Chondrocyte (in vitro differentiated cells): ENCODE measurements at regions not wholly inside any gene's neighbourhood (a gene's known extent, or its start where the extent isn't known, plus 50 kb on each side); places are given as distances from the start of the nearest gene placed in this dataset.

ENCODE experiments used
- DNase-seq: peaks from one replicate; pipeline ENCODE4 v3.0.0; 2021; ENCODE audit warnings: mixed read lengths, low spot score
- H3K27ac Mint-ChIP-seq: one replicate; pipeline ENCODE4 v1.8.0; 2021; ENCODE audit warnings: mild to moderate bottlenecking, moderate library complexity, mixed read lengths; ENCODE audit not compliant: unreplicated experiment
- H3K27me3 Mint-ChIP-seq: 2 replicates; pipeline ENCODE4 v1.8.0; 2021; ENCODE audit warnings: low read depth, mixed read lengths
- H3K36me3 Mint-ChIP-seq: 2 replicates; pipeline ENCODE4 v1.8.0; 2021; ENCODE audit warnings: low read depth, mixed read lengths
- H3K4me1 Mint-ChIP-seq: 2 replicates; pipeline ENCODE4 v1.8.0; 2021; ENCODE audit warnings: low read depth, mild to moderate bottlenecking, mixed read lengths
- H3K4me3 Mint-ChIP-seq: one replicate; pipeline ENCODE4 v1.8.0; 2021; ENCODE audit warnings: mild to moderate bottlenecking, moderate library complexity, mixed read lengths; ENCODE audit not compliant: unreplicated experiment
- H3K9me3 Mint-ChIP-seq: 2 replicates; pipeline ENCODE4 v1.8.0; 2021; ENCODE audit warnings: low read depth, mixed read lengths
- TF ChIP-seq, protein P1 (sequence below): fragments of 200-600 bp; sonication (generic); IDR thresholded peaks from 2 replicates; pipeline ENCODE4 v1.5.0; 2021; ENCODE audit warnings: antibody characterized with exemption, mild to moderate bottlenecking, moderate library complexity

DNA sequence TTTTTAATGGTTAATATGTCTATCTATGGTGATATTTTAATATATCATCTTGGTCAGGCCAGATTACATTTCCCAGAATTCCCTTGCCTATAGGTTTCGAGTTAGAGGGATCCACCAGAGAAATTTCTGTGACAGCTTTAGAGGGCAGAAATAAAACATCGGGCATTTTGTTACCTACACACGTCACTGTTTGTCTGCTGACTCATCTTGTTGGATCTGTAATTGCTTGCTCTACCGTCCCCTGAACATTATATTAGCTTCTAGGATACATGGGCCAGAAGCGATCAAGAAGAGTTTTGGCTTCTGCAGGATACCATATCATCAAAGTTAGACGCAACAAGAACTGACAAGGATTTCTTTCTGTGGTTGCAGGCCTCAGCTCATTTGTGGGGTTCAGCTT lies 795.8 kb upstream of the GCFC2 start:
- peaks cover 11% of the 10 kb centered on the region for H3K27me3 Mint-ChIP-seq
- no peaks in the 10 kb centered on the region for H3K9me3 Mint-ChIP-seq
- no peak overlapping the region for H3K27ac Mint-ChIP-seq
- H3K4me3 Mint-ChIP-seq = no peak overlapping the region
- TF ChIP-seq, protein P1, sequence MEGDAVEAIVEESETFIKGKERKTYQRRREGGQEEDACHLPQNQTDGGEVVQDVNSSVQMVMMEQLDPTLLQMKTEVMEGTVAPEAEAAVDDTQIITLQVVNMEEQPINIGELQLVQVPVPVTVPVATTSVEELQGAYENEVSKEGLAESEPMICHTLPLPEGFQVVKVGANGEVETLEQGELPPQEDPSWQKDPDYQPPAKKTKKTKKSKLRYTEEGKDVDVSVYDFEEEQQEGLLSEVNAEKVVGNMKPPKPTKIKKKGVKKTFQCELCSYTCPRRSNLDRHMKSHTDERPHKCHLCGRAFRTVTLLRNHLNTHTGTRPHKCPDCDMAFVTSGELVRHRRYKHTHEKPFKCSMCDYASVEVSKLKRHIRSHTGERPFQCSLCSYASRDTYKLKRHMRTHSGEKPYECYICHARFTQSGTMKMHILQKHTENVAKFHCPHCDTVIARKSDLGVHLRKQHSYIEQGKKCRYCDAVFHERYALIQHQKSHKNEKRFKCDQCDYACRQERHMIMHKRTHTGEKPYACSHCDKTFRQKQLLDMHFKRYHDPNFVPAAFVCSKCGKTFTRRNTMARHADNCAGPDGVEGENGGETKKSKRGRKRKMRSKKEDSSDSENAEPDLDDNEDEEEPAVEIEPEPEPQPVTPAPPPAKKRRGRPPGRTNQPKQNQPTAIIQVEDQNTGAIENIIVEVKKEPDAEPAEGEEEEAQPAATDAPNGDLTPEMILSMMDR = no peak
- no peak for DNase-seq
- no peaks in the 10 kb centered on the region for H3K36me3 Mint-ChIP-seq
- no peaks in the 10 kb centered on the region for H3K4me1 Mint-ChIP-seq

DNA sequence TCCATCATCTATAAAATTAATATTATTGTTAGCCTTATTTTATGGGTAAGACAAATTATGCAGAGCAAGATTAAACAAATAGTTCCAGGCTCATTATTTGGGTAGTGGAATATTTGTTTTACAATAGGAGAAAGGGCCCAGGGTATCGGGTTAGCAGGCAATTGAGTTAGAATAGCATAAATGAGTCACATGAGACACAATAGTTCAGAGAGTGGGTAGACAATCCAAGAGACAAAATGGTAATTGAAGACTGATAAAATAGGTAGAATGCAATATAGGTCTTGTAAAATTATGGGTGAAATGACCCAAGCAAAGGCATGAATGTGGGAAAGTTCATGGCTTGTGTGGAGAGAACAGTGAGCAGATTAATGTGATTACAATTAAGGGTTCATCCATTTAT lies 790.9 kb upstream of the GCFC2 start:
- TF ChIP-seq, protein P1 = no peak
- Mint-ChIP-seq H3K4me1 (no peaks in the 10 kb centered on the region), H3K4me3 (no peak overlapping the region)

DNA sequence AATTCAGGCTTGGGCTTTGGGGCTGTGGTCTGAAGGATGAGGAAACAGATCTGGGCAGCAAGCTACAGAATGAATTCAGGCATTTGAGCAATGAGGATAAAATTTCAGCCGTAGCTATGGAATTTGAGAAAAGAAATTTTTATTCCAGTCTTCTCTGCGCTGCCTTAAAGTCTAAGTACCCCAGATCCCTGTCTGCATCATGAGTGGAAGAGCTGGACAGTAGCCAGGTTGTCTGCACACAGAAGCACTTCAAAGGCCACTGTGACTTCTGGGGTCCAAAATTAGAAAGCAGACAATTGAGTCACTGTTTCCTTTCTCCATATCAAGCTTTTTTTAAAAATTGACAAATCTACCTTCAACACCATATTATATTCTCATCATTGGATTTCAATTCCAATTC lies 787.6 kb upstream of the GCFC2 start:
- Mint-ChIP-seq H3K9me3 (no peaks in the 10 kb centered on the region), H3K36me3 (no peaks in the 10 kb centered on the region), H3K4me3 (no peak overlapping the region), H3K27me3 (peaks cover 5% of the 10 kb centered on the region), H3K27ac (no peak overlapping the region), H3K4me1 (no peaks in the 10 kb centered on the region)
- DNase-seq = no peak
- TF ChIP-seq, protein P1 = no peak

More for the DNA sequence above, 790.9 kb upstream of the GCFC2 start:
- Mint-ChIP-seq H3K27me3 (peaks cover 6% of the 10 kb centered on the region), H3K27ac (no peak overlapping the region), H3K9me3 (no peaks in the 10 kb centered on the region), H3K36me3 (no peaks in the 10 kb centered on the region)
- no peak for DNase-seq

DNA sequence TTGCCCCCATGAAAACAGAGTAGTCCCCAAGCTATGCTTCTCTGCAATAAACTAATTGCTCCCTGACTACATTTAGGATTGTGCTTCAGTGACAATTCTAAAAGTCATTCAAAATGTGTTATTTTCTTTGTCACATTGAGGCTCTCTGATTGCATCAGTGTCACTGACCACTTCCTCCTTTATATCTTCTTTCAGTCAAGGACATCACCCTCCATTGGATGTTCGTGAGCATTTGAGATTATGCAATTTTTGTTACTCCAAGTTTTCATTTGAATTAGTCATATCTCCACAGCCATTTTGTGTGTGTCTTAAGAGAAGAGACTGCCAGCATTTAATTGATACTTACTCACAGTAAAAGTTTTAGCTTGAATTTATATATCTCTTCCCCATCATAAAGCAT lies 780.8 kb upstream of the GCFC2 start:
- TF ChIP-seq, protein P1 = no peak

DNA sequence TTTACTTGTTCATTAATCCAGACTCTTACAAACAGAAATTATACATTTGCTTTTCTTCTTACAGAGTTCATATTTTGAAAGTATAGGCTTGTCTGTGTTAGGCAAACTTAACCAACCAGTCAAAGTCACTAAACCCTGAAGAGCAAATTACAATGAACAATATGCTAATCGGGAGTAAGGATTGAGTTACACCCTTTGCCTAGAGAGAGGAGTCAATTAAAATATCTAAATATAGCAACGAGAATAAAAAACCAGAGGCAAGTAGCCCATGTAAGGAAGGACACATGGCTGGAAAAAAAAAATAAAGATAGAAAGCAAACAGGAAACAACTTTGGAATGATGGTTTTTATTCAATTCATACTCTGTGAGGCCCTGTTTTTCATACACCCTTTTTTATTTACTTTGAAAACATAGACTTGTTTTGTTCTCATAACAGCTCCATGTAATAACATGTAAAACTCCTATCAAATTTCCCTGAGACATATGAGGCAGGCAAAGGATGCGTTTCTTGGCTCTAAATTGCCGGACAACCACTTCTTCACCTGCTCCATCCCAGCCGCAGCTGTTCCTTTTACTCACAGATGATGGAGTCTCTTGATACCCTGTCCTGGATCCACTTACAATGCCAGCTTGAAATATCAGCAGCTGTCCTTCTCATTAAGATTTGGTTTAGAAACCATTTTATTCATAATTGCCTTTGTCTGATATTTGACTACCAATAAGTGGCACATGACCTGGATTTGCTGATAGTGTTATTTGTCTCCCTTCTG lies 767.7 kb upstream of the GCFC2 start:
- Mint-ChIP-seq H3K36me3 (no peaks in the 10 kb centered on the region), H3K27me3 (peaks cover 1% of the 10 kb centered on the region), H3K27ac (no peak overlapping the region), H3K9me3 (no peaks in the 10 kb centered on the region), H3K4me1 (no peaks in the 10 kb centered on the region), H3K4me3 (no peak overlapping the region)
- DNase-seq = no peak
- TF ChIP-seq, protein P1 = no peak

More for the DNA sequence above, 780.8 kb upstream of the GCFC2 start:
- DNase-seq = no peak
- H3K9me3 Mint-ChIP-seq = no peaks in the 10 kb centered on the region
- no peak overlapping the region for H3K27ac Mint-ChIP-seq
- H3K27me3 Mint-ChIP-seq = peaks cover 3% of the 10 kb centered on the region
- H3K36me3 Mint-ChIP-seq = no peaks in the 10 kb centered on the region
- H3K4me3 Mint-ChIP-seq = no peak overlapping the region
- H3K4me1 Mint-ChIP-seq = no peaks in the 10 kb centered on the region
